ENCODE measurements at regions not wholly inside any gene's neighbourhood (a gene's known extent, or its start where the extent isn't known, plus 50 kb on each side); places are given as distances from the start of the nearest gene placed in this dataset.

GRCh38 chr4:42342459-42342858 lies 54.8 kb upstream of the SHISA3 start:
- no peak overlapping the region for H3K4me3 Mint-ChIP-seq
- DNase-seq, result no peak
- no peaks in the 10 kb centered on the region for H3K27me3 Mint-ChIP-seq (ENCODE audit: low read depth, poor library complexity)
- TF ChIP-seq, protein P1, sequence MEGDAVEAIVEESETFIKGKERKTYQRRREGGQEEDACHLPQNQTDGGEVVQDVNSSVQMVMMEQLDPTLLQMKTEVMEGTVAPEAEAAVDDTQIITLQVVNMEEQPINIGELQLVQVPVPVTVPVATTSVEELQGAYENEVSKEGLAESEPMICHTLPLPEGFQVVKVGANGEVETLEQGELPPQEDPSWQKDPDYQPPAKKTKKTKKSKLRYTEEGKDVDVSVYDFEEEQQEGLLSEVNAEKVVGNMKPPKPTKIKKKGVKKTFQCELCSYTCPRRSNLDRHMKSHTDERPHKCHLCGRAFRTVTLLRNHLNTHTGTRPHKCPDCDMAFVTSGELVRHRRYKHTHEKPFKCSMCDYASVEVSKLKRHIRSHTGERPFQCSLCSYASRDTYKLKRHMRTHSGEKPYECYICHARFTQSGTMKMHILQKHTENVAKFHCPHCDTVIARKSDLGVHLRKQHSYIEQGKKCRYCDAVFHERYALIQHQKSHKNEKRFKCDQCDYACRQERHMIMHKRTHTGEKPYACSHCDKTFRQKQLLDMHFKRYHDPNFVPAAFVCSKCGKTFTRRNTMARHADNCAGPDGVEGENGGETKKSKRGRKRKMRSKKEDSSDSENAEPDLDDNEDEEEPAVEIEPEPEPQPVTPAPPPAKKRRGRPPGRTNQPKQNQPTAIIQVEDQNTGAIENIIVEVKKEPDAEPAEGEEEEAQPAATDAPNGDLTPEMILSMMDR (IDR thresholded peaks at IDR 0.05), result no peak
- peaks cover 28% of the 10 kb centered on the region for H3K4me1 Mint-ChIP-seq
- H3K27ac Mint-ChIP-seq, result no peak overlapping the region
- no peaks in the 10 kb centered on the region for H3K9me3 Mint-ChIP-seq
- no peaks in the 10 kb centered on the region for H3K36me3 Mint-ChIP-seq (ENCODE audit: low read depth)

DNA sequence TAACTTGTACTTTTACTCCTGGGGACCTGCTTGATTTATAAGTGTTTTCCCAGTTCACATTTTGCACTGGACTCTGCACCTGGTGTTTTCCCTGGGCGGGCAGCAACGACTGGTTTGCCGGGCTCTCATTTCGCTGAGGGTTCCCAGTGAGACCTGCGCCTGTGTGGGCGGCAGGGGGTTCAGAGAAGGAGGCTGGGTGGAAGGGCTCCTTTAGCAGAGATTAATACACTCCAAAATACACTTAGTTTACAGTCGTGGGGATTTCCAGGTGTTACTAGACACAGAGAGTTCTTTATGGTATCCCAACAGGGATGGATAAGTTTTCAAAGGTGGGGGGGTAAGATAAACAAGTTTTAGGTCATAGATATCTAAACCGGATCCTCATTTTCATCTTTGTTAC lies 53.0 kb upstream of the SHISA3 start:
- H3K9me3 Mint-ChIP-seq, result no peaks in the 10 kb centered on the region
- peak overlapping the region; percentile 30 for H3K27ac Mint-ChIP-seq
- H3K4me1 Mint-ChIP-seq, result peaks cover 27% of the 10 kb centered on the region
- no peak for DNase-seq
- H3K27me3 Mint-ChIP-seq (ENCODE audit: low read depth, poor library complexity), result peaks cover 4% of the 10 kb centered on the region
- H3K4me3 Mint-ChIP-seq, result no peak overlapping the region
- TF ChIP-seq, protein P1 (IDR thresholded peaks at IDR 0.05), result no peak
- no peaks in the 10 kb centered on the region for H3K36me3 Mint-ChIP-seq (ENCODE audit: low read depth)

- H3K9me3 Mint-ChIP-seq, result no peaks in the 10 kb centered on the region
- H3K4me3 Mint-ChIP-seq, result no peak overlapping the region
- no peaks in the 10 kb centered on the region for H3K36me3 Mint-ChIP-seq (ENCODE audit: low read depth)
- no peak overlapping the region for H3K27ac Mint-ChIP-seq
- TF ChIP-seq, protein P1 (IDR thresholded peaks at IDR 0.05), result no peak
- peaks cover 22% of the 10 kb centered on the region for H3K4me1 Mint-ChIP-seq
- H3K27me3 Mint-ChIP-seq (ENCODE audit: low read depth, poor library complexity), result peaks cover 4% of the 10 kb centered on the region
- no peak for DNase-seq
Observed at GRCh38 chr4:42344749-42345148, 52.5 kb upstream of the SHISA3 start.

- Mint-ChIP-seq H3K4me3 (no peak overlapping the region), H3K36me3 (ENCODE audit: low read depth) (no peaks in the 10 kb centered on the region), H3K4me1 (peaks cover 14% of the 10 kb centered on the region), H3K27me3 (ENCODE audit: low read depth, poor library complexity) (peaks cover 4% of the 10 kb centered on the region), H3K9me3 (no peaks in the 10 kb centered on the region), H3K27ac (no peak overlapping the region)
- TF ChIP-seq, protein P1 (IDR thresholded peaks at IDR 0.05), result no peak
- no peak for DNase-seq
Observed at GRCh38 chr4:42345962-42346544, 51.2 kb upstream of the SHISA3 start.

DNA sequence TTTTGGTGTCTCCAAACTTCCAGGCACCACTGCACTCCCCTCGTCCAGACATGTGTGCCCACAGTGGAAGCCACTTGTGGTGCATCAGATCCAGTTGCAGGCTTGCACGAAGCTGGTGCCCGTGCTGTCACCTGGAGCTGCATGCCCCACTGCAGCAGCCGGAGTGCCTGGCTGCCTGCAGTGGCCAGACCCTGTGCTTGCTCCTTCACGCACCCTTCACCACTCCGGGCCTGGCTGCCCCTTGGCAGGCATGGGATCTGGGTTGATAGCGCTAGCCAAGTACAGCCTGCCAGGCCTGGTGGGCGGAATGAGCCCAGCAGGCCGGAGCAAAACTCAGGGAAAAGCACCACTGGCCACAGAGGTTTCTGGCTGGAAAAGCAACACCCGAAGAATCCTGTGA lies 50.2 kb upstream of the SHISA3 start:
- no peaks in the 10 kb centered on the region for H3K9me3 Mint-ChIP-seq
- no peak overlapping the region for H3K27ac Mint-ChIP-seq
- DNase-seq, result no peak
- H3K36me3 Mint-ChIP-seq (ENCODE audit: low read depth), result no peaks in the 10 kb centered on the region
- H3K27me3 Mint-ChIP-seq (ENCODE audit: low read depth, poor library complexity), result peaks cover 4% of the 10 kb centered on the region
- TF ChIP-seq, protein P1 (IDR thresholded peaks at IDR 0.05), result no peak
- no peak overlapping the region for H3K4me3 Mint-ChIP-seq
- H3K4me1 Mint-ChIP-seq, result peaks cover 14% of the 10 kb centered on the region

Measured in nephron progenitor cell (in vitro differentiated cells).